ENCODE measurements at regions not wholly inside any gene's neighbourhood (a gene's known extent, or its start where the extent isn't known, plus 50 kb on each side); places are given as distances from the start of the nearest gene placed in this dataset.

DNA sequence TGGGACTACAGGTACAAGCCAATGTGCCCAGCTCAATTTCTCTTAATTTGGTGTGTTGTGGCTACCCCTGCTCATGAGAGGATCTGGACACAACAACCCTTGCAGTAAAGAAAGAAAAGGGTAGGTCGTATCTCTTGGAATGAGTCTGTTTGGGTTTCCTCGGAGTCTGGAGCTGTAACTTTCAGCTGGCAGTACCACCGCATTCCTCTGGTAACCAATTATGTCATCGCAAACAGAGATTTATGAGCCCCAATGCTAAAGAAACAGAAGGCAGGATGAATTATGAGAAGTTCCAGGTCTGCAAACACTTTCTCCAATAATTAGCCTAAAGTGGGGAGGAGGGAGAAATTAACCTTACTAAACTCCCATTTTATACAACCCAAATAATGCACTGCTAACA is 186.6 kb upstream of the NRP1 start:
- Histone ChIP-seq H3K27ac (ENCODE audit: insufficient read depth, low read depth, low read length, poor library complexity, severe bottlenecking) (no peak overlapping the region), H3K36me3 (ENCODE audit: control insufficient read depth, insufficient read depth, low read length) (no peaks in the 10 kb centered on the region), H3K4me3 (ENCODE audit: insufficient read depth, low read depth, low read length) (no peak overlapping the region), H3K9me3 (ENCODE audit: control insufficient read depth, low read length) (no peaks in the 10 kb centered on the region), H3K4me1 (ENCODE audit: control insufficient read depth, insufficient read depth, low read length) (peaks cover 5% of the 10 kb centered on the region), H3K27me3 (ENCODE audit: control insufficient read depth, insufficient read depth, low read length, poor library complexity, severe bottlenecking) (no peaks in the 10 kb centered on the region)
- WGBS, 2 experiments, result 88 to 93% methylated on average over 4 of the region's 4 CpGs

- peaks cover 5% of the 10 kb centered on the region for H3K4me1 ChIP-seq (ENCODE audit: control insufficient read depth, insufficient read depth, low read length)
- H3K27me3 ChIP-seq (ENCODE audit: control insufficient read depth, insufficient read depth, low read length, poor library complexity, severe bottlenecking), result no peaks in the 10 kb centered on the region
- 95 to 98% methylated on average over 2 of the region's 2 CpGs for WGBS, 2 experiments
- no peak overlapping the region for H3K4me3 ChIP-seq (ENCODE audit: insufficient read depth, low read depth, low read length)
- H3K9me3 ChIP-seq (ENCODE audit: control insufficient read depth, low read length), result no peaks in the 10 kb centered on the region
- H3K27ac ChIP-seq (ENCODE audit: insufficient read depth, low read depth, low read length, poor library complexity, severe bottlenecking), result no peak overlapping the region
- no peaks in the 10 kb centered on the region for H3K36me3 ChIP-seq (ENCODE audit: control insufficient read depth, insufficient read depth, low read length)
Measured at GRCh38 chr10:33520223-33520622, 185.8 kb upstream of the NRP1 start.

DNA sequence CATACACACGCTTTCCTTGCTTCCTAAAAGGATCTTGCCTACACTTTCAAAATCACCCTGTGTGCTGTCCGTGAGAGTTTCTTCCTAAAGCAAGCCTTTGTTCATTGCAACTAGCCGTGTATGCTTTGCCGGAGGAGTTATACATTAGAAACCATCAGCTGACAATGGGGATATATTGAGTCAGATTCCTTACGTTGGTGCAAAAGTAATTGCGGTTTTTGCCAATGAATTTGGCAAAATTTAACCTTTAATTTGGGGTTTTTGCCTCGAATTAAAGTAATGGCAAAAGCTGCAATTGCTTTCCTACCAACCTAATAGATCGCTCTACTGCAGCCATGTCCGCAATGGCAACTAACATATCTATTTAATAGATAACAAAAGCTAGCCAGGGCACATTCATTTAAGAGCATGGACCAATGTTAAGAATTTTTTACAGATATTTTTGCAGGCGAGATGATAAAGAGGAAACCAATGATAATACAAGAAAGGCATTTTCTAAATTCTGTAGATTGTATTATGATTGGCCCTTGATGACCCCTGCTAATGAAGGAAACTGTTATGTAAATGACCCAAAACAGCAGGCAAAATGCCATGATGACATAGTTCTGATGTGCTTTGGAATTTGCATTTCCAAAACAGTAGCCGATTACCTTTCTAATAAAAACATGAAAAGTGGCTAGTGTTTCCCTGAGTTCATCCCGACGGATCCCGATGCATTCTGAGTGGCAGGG is 184.8 kb upstream of the NRP1 start:
- Histone ChIP-seq H3K27ac (ENCODE audit: insufficient read depth, low read depth, low read length, poor library complexity, severe bottlenecking) (no peak overlapping the region), H3K9me3 (ENCODE audit: control insufficient read depth, low read length) (no peaks in the 10 kb centered on the region), H3K36me3 (ENCODE audit: control insufficient read depth, insufficient read depth, low read length) (no peaks in the 10 kb centered on the region), H3K4me3 (ENCODE audit: insufficient read depth, low read depth, low read length) (no peak overlapping the region), H3K27me3 (ENCODE audit: control insufficient read depth, insufficient read depth, low read length, poor library complexity, severe bottlenecking) (no peaks in the 10 kb centered on the region), H3K4me1 (ENCODE audit: control insufficient read depth, insufficient read depth, low read length) (peaks cover 5% of the 10 kb centered on the region)
- WGBS, 2 experiments, result 48 to 51% methylated on average over 13 to 14 of the region's 14 CpGs

- H3K36me3 ChIP-seq (ENCODE audit: control insufficient read depth, insufficient read depth, low read length), result no peaks in the 10 kb centered on the region
- 81 to 83% methylated on average over 3 of the region's 3 CpGs for WGBS, 2 experiments
- H3K4me1 ChIP-seq (ENCODE audit: control insufficient read depth, insufficient read depth, low read length), result no peaks in the 10 kb centered on the region
- H3K9me3 ChIP-seq (ENCODE audit: control insufficient read depth, low read length), result no peaks in the 10 kb centered on the region
- no peaks in the 10 kb centered on the region for H3K27me3 ChIP-seq (ENCODE audit: control insufficient read depth, insufficient read depth, low read length, poor library complexity, severe bottlenecking)
- no peak overlapping the region for H3K4me3 ChIP-seq (ENCODE audit: insufficient read depth, low read depth, low read length)
- no peak overlapping the region for H3K27ac ChIP-seq (ENCODE audit: insufficient read depth, low read depth, low read length, poor library complexity, severe bottlenecking)
Measured at GRCh38 chr10:33510206-33510605, 175.7 kb upstream of the NRP1 start.

- H3K4me3 ChIP-seq (ENCODE audit: insufficient read depth, low read depth, low read length), result no peak overlapping the region
- no peak overlapping the region for H3K27ac ChIP-seq (ENCODE audit: insufficient read depth, low read depth, low read length, poor library complexity, severe bottlenecking)
Measured at GRCh38 chr10:33509231-33509831, 174.9 kb upstream of the NRP1 start.

DNA sequence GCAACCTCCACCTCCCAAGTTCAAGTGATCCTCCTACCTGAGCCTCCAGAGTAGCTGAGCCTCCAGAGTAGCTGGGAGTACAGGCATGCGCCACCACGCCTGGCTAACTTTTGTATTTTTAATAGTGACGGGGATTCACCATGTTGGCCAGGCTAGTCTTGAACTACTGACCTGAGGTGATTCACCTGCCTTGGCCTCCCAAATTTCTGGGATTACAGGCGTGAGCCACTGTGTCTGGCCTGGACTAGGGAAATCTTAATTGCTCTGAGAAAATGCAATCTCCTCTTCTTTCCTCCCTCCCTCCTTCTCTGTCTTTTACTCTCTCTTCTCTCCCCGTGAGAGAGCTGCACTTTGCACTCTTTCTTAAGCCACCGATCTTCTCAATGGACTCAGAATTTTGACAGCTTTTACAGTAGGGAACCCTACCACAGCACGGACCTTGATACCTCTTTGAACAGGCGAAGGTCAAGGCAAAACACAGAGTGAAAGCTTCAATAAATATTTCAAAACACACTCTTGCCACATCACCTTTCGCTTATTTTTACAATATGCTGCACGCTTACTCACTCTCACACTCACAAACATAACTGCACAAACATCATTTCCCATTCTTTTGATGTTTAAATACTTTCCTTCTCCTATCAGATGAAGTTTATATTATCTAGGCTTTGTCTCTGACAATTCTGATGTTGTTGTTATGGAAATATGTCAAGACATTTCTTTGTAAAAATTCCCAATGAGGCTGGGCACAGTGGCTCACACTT is 173.4 kb upstream of the NRP1 start:
- Histone ChIP-seq H3K27me3 (ENCODE audit: control insufficient read depth, insufficient read depth, low read length, poor library complexity, severe bottlenecking) (no peaks in the 10 kb centered on the region), H3K4me1 (ENCODE audit: control insufficient read depth, insufficient read depth, low read length) (no peaks in the 10 kb centered on the region), H3K27ac (ENCODE audit: insufficient read depth, low read depth, low read length, poor library complexity, severe bottlenecking) (no peak overlapping the region), H3K9me3 (ENCODE audit: control insufficient read depth, low read length) (no peaks in the 10 kb centered on the region), H3K4me3 (ENCODE audit: insufficient read depth, low read depth, low read length) (no peak overlapping the region), H3K36me3 (ENCODE audit: control insufficient read depth, insufficient read depth, low read length) (no peaks in the 10 kb centered on the region)
- WGBS, 2 experiments, result 91 to 93% methylated on average over 10 of the region's 10 CpGs

More at GRCh38 chr10:33509231-33509831, 174.9 kb upstream of the NRP1 start:
- WGBS, 2 experiments, result 59 to 64% methylated on average over 5 to 7 of the region's 7 CpGs
- H3K27me3 ChIP-seq (ENCODE audit: control insufficient read depth, insufficient read depth, low read length, poor library complexity, severe bottlenecking), result no peaks in the 10 kb centered on the region
- no peaks in the 10 kb centered on the region for H3K9me3 ChIP-seq (ENCODE audit: control insufficient read depth, low read length)
- no peaks in the 10 kb centered on the region for H3K4me1 ChIP-seq (ENCODE audit: control insufficient read depth, insufficient read depth, low read length)
- no peaks in the 10 kb centered on the region for H3K36me3 ChIP-seq (ENCODE audit: control insufficient read depth, insufficient read depth, low read length)

- Histone ChIP-seq H3K36me3 (ENCODE audit: control insufficient read depth, insufficient read depth, low read length) (no peaks in the 10 kb centered on the region), H3K4me3 (ENCODE audit: insufficient read depth, low read depth, low read length) (no peak overlapping the region), H3K9me3 (ENCODE audit: control insufficient read depth, low read length) (no peaks in the 10 kb centered on the region), H3K4me1 (ENCODE audit: control insufficient read depth, insufficient read depth, low read length) (no peaks in the 10 kb centered on the region), H3K27me3 (ENCODE audit: control insufficient read depth, insufficient read depth, low read length, poor library complexity, severe bottlenecking) (no peaks in the 10 kb centered on the region), H3K27ac (ENCODE audit: insufficient read depth, low read depth, low read length, poor library complexity, severe bottlenecking) (no peak overlapping the region)
- WGBS, 2 experiments, result 92 to 95% methylated on average over 5 of the region's 5 CpGs
Measured at GRCh38 chr10:33506838-33507661, 172.6 kb upstream of the NRP1 start.

GRCh38 chr10:33506391-33506790 is 171.9 kb upstream of the NRP1 start:
- WGBS, 2 experiments, result 96 to 100% methylated on average over 2 of the region's 2 CpGs
- no peak overlapping the region for H3K4me3 ChIP-seq (ENCODE audit: insufficient read depth, low read depth, low read length)
- no peak overlapping the region for H3K27ac ChIP-seq (ENCODE audit: insufficient read depth, low read depth, low read length, poor library complexity, severe bottlenecking)
- no peaks in the 10 kb centered on the region for H3K4me1 ChIP-seq (ENCODE audit: control insufficient read depth, insufficient read depth, low read length)
- no peaks in the 10 kb centered on the region for H3K9me3 ChIP-seq (ENCODE audit: control insufficient read depth, low read length)
- no peaks in the 10 kb centered on the region for H3K27me3 ChIP-seq (ENCODE audit: control insufficient read depth, insufficient read depth, low read length, poor library complexity, severe bottlenecking)
- H3K36me3 ChIP-seq (ENCODE audit: control insufficient read depth, insufficient read depth, low read length), result no peaks in the 10 kb centered on the region

DNA sequence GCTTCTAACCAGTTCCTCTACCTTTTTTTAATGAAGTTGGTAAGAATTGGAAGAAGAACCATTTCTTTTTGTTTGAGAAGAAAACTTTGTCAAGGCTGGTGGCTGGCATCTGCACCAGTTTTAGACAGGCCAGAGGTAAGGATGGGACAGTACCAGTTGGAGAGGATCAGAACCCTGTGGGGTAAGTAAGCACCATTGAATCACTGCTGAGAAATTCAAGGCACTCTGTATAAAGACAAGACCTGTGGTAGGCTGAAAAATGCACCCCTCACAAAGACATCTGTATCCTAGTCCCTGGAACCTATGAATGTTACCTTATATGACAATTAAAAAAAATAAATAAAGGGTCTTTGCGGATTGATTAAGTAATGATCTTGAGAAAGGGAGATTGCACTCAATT is 166.7 kb upstream of the NRP1 start:
- no peak overlapping the region for H3K4me3 ChIP-seq (ENCODE audit: insufficient read depth, low read depth, low read length)
- no peaks in the 10 kb centered on the region for H3K36me3 ChIP-seq (ENCODE audit: control insufficient read depth, insufficient read depth, low read length)
- no peaks in the 10 kb centered on the region for H3K27me3 ChIP-seq (ENCODE audit: control insufficient read depth, insufficient read depth, low read length, poor library complexity, severe bottlenecking)
- H3K27ac ChIP-seq (ENCODE audit: insufficient read depth, low read depth, low read length, poor library complexity, severe bottlenecking), result no peak overlapping the region
- WGBS, 2 experiments, result 100% methylated on average over 1 of the region's 1 CpG; no CpG with 5 or more reads in 1 of the 2 experiments
- no peaks in the 10 kb centered on the region for H3K4me1 ChIP-seq (ENCODE audit: control insufficient read depth, insufficient read depth, low read length)
- H3K9me3 ChIP-seq (ENCODE audit: control insufficient read depth, low read length), result no peaks in the 10 kb centered on the region

All from ectodermal cell (in vitro differentiated cells).